ENCODE measurements at regions not wholly inside any gene's neighbourhood (a gene's known extent, or its start where the extent isn't known, plus 50 kb on each side); places are given as distances from the start of the nearest gene placed in this dataset.
A peak's percentile ranks its signal among the peaks of the same experiment; 100 is the strongest.

DNA sequence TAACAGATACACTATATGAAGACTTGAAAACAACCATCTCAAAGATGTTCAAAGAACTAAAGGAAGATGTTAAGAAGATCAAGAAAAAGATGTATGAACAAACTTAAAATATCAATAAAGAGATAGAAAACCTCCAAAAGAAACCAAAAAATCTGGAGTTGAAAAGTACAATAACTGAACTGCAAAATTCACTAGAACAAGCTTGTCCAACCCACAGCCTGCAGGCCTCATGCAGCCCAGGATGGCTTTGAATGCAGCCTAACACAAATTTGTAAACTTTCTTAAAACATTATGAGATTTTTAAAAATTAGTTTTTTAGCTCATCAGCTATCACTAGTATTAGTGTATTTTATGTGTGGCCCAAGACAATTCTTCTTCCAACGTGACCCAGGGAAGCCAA lies 77.0 kb upstream of the DCTD start:
- H4K91ac ChIP-seq (ENCODE audit: low read depth, low read length, poor library complexity) = no peak overlapping the region
- no peak overlapping the region for H2BK5ac ChIP-seq (ENCODE audit: low read length)
- H3K9me3 ChIP-seq (replicated peaks in 1 of 2; ENCODE audit: control insufficient read depth in 2 of 2, insufficient read depth in 1 of 2, low read depth in 1 of 2, low read length in 2 of 2) = peaks cover 0 to 3% of the 10 kb centered on the region in 2 donors
- no peak overlapping the region for H3K27ac ChIP-seq (replicated peaks; ENCODE audit: low read length)
- H2BK12ac ChIP-seq (ENCODE audit: low read length) = no peak overlapping the region
- H3K4me2 ChIP-seq (ENCODE audit: insufficient read depth, low read length, poor library complexity, severe bottlenecking) = no peak overlapping the region
- no peak overlapping the region for H3K18ac ChIP-seq (ENCODE audit: low read length)
- DNase-seq (ENCODE audit: low spot score) = no peak
- no peak overlapping the region for H3K23ac ChIP-seq (ENCODE audit: low read depth, low read length, poor library complexity)
- H2BK15ac ChIP-seq (ENCODE audit: low read length) = no peak overlapping the region
- H3K27me3 ChIP-seq (ENCODE audit: control insufficient read depth in 3 of 3, insufficient read depth in 3 of 3, low read depth in 1 of 3, low read length in 3 of 3) = no peaks in the 10 kb centered on the region
- no peak overlapping the region for H2AFZ ChIP-seq (ENCODE audit: low read length)
- H3K79me1 ChIP-seq (ENCODE audit: low read depth, low read length) = no peaks in the 10 kb centered on the region
- H3K36me3 ChIP-seq (replicated peaks in 1 of 2; ENCODE audit: control insufficient read depth in 2 of 2, insufficient read depth in 2 of 2, low read length in 2 of 2) = no peaks in the 10 kb centered on the region
- no peak overlapping the region for H3K4me3 ChIP-seq (ENCODE audit: low read length in 2 of 2)
- no peak overlapping the region for H3K14ac ChIP-seq (ENCODE audit: low read length)
- H3K9ac ChIP-seq (ENCODE audit: low read depth, low read length, poor library complexity) = no peak overlapping the region
- H3K4ac ChIP-seq (ENCODE audit: low read length) = no peak overlapping the region
- no peak overlapping the region for H2BK120ac ChIP-seq (ENCODE audit: low read depth, low read length)
- H2AK5ac ChIP-seq (ENCODE audit: low read depth, low read length) = no peak overlapping the region
- no peaks in the 10 kb centered on the region for H3K4me1 ChIP-seq (ENCODE audit: control insufficient read depth in 2 of 2, insufficient read depth in 1 of 2, low read depth in 1 of 2, low read length in 2 of 2)
- no peak overlapping the region for H4K8ac ChIP-seq (ENCODE audit: low read depth, low read length)
- no CpG with 5 or more reads among the region's 1 CpG for WGBS, 2 donors (ENCODE audit: extremely low coverage in 2 of 2, insufficient read length in 2 of 2, insufficient replicate concordance in 1 of 2)

DNA sequence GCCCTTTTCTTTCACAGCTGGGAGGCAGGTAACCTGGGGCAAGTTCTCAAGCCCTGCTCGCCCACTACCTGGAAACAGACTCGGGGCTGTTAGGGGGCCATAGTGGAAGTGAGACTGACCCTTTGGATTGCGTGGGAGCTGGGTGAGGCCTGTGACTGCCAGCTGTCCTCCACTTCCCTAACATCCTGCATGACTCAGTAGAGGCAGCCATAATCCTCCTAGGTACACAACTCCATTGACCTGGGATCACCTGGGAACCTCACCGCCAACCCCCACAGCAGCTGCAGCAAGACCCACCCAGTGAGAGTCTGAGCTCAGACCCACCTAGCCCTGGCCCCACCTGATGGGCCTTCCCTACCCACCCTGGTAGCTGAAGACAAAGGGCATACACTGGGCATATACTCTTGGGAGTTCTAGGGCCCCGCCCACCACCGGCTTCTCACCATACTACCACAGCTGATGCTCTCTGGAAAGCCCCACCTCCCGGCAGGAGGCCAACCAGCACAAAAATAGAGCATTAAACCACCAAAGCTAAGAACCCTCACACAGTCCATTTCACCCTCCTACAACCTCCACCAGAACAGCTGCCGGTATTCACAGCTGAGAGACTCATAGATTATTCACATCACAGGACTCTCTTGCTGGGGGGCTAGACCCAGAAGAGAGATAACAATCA lies 61.1 kb upstream of the DCTD start:
- Histone ChIP-seq H2AK5ac (ENCODE audit: low read depth, low read length) (no peak overlapping the region), H3K4me2 (ENCODE audit: insufficient read depth, low read length, poor library complexity, severe bottlenecking) (no peak overlapping the region), H3K9ac (ENCODE audit: low read depth, low read length, poor library complexity) (no peak overlapping the region), H2BK12ac (ENCODE audit: low read length) (no peak overlapping the region), H3K36me3 (replicated peaks in 1 of 2; ENCODE audit: control insufficient read depth in 2 of 2, insufficient read depth in 2 of 2, low read length in 2 of 2) (no peaks in the 10 kb centered on the region), H3K79me1 (ENCODE audit: low read depth, low read length) (no peaks in the 10 kb centered on the region), H3K23ac (ENCODE audit: low read depth, low read length, poor library complexity) (no peak overlapping the region), H3K4me3 (ENCODE audit: low read length in 2 of 2) (no peak overlapping the region), H3K18ac (ENCODE audit: low read length) (no peak overlapping the region), H3K27me3 (ENCODE audit: control insufficient read depth in 3 of 3, insufficient read depth in 3 of 3, low read depth in 1 of 3, low read length in 3 of 3) (no peaks in the 10 kb centered on the region), H2BK5ac (ENCODE audit: low read length) (no peak overlapping the region), H3K9me3 (replicated peaks in 1 of 2; ENCODE audit: control insufficient read depth in 2 of 2, insufficient read depth in 1 of 2, low read depth in 1 of 2, low read length in 2 of 2) (no peaks in the 10 kb centered on the region), H2AFZ (ENCODE audit: low read length) (no peak overlapping the region), H2BK120ac (ENCODE audit: low read depth, low read length) (no peak overlapping the region), H3K14ac (ENCODE audit: low read length) (no peak overlapping the region), H3K27ac (replicated peaks; ENCODE audit: low read length) (no peak overlapping the region), H4K8ac (ENCODE audit: low read depth, low read length) (peak overlapping the region; percentile 17), H3K4ac (ENCODE audit: low read length) (no peak overlapping the region), H3K4me1 (ENCODE audit: control insufficient read depth in 2 of 2, insufficient read depth in 1 of 2, low read depth in 1 of 2, low read length in 2 of 2) (peaks cover 0 to 2% of the 10 kb centered on the region in 2 donors), H2BK15ac (ENCODE audit: low read length) (no peak overlapping the region), H4K91ac (ENCODE audit: low read depth, low read length, poor library complexity) (no peak overlapping the region)
- DNase-seq (ENCODE audit: low spot score) = no peak
- WGBS, 2 donors (ENCODE audit: extremely low coverage in 2 of 2, insufficient read length in 2 of 2, insufficient replicate concordance in 1 of 2) = no CpG with 5 or more reads among the region's 8 CpGs

DNA sequence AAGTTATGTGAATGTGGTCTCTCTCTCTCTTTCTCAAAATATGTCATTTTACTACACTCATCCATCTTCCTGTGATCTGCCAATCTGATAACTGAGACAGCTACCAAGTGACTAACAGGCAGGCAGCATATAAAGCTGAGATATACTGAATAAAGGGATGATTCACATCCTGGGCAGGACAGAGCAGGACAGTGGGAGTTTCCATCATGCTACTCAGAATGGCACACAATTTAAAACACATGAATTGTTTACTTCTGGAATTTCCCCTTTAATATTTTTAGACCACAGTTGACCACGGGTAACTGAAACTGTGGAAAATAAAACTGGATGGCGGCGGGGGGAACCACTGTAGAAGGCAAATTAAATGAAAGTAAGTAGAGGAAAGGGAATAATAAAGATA lies 58.6 kb upstream of the DCTD start:
- Histone ChIP-seq H2BK5ac (ENCODE audit: low read length) (no peak overlapping the region), H3K14ac (ENCODE audit: low read length) (no peak overlapping the region), H3K4ac (ENCODE audit: low read length) (no peak overlapping the region), H3K36me3 (replicated peaks in 1 of 2; ENCODE audit: control insufficient read depth in 2 of 2, insufficient read depth in 2 of 2, low read length in 2 of 2) (no peaks in the 10 kb centered on the region), H4K8ac (ENCODE audit: low read depth, low read length) (no peak overlapping the region), H3K4me2 (ENCODE audit: insufficient read depth, low read length, poor library complexity, severe bottlenecking) (no peak overlapping the region), H2BK12ac (ENCODE audit: low read length) (no peak overlapping the region), H2AK5ac (ENCODE audit: low read depth, low read length) (no peak overlapping the region), H2BK15ac (ENCODE audit: low read length) (no peak overlapping the region), H3K4me3 (ENCODE audit: low read length in 2 of 2) (no peak overlapping the region), H3K9me3 (replicated peaks in 1 of 2; ENCODE audit: control insufficient read depth in 2 of 2, insufficient read depth in 1 of 2, low read depth in 1 of 2, low read length in 2 of 2) (no peaks in the 10 kb centered on the region), H3K9ac (ENCODE audit: low read depth, low read length, poor library complexity) (no peak overlapping the region), H3K79me1 (ENCODE audit: low read depth, low read length) (no peaks in the 10 kb centered on the region), H2AFZ (ENCODE audit: low read length) (no peak overlapping the region), H4K91ac (ENCODE audit: low read depth, low read length, poor library complexity) (no peak overlapping the region), H3K23ac (ENCODE audit: low read depth, low read length, poor library complexity) (no peak overlapping the region), H3K18ac (ENCODE audit: low read length) (no peak overlapping the region), H3K27me3 (ENCODE audit: control insufficient read depth in 3 of 3, insufficient read depth in 3 of 3, low read depth in 1 of 3, low read length in 3 of 3) (no peaks in the 10 kb centered on the region), H2BK120ac (ENCODE audit: low read depth, low read length) (no peak overlapping the region), H3K4me1 (ENCODE audit: control insufficient read depth in 2 of 2, insufficient read depth in 1 of 2, low read depth in 1 of 2, low read length in 2 of 2) (peaks cover 0 to 2% of the 10 kb centered on the region in 2 donors), H3K27ac (replicated peaks; ENCODE audit: low read length) (no peak overlapping the region)
- DNase-seq (ENCODE audit: low spot score) = no peak
- no CpG with 5 or more reads among the region's 3 CpGs for WGBS, 2 donors (ENCODE audit: extremely low coverage in 2 of 2, insufficient read length in 2 of 2, insufficient replicate concordance in 1 of 2)

DNA sequence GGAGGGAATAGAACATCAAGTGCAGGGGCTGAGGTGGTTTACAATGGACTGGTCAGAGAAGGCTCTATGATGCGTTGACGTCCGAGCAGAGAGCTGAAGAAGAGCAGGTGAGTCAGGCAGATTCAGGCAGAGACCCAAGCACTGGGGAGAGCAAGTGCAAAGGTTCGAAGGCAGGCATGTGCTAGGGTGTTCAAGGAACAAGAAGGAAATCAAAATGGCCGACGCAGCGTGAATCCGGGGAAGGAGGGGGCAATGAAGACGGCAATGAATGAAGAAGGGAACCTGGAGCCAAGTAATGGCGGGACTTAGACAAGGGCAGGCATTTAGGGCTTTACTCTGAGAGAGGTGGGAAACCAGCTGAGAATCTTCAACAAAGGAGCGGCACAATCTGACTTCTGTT lies 56.8 kb upstream of the DCTD start:
- Histone ChIP-seq H3K9ac (ENCODE audit: low read depth, low read length, poor library complexity) (no peak overlapping the region), H3K9me3 (replicated peaks in 1 of 2; ENCODE audit: control insufficient read depth in 2 of 2, insufficient read depth in 1 of 2, low read depth in 1 of 2, low read length in 2 of 2) (no peaks in the 10 kb centered on the region), H3K4me1 (ENCODE audit: control insufficient read depth in 2 of 2, insufficient read depth in 1 of 2, low read depth in 1 of 2, low read length in 2 of 2) (peaks cover 2 to 3% of the 10 kb centered on the region in 2 donors), H2BK12ac (ENCODE audit: low read length) (no peak overlapping the region), H3K23ac (ENCODE audit: low read depth, low read length, poor library complexity) (no peak overlapping the region), H2AK5ac (ENCODE audit: low read depth, low read length) (no peak overlapping the region), H2AFZ (ENCODE audit: low read length) (peak overlapping the region; percentile 25), H3K27ac (replicated peaks; ENCODE audit: low read length) (no peak overlapping the region), H3K4me2 (ENCODE audit: insufficient read depth, low read length, poor library complexity, severe bottlenecking) (no peak overlapping the region), H3K4me3 (ENCODE audit: low read length in 2 of 2) (no peak overlapping the region), H2BK15ac (ENCODE audit: low read length) (no peak overlapping the region), H2BK120ac (ENCODE audit: low read depth, low read length) (no peak overlapping the region), H3K79me1 (ENCODE audit: low read depth, low read length) (no peaks in the 10 kb centered on the region), H4K91ac (ENCODE audit: low read depth, low read length, poor library complexity) (no peak overlapping the region), H3K36me3 (replicated peaks in 1 of 2; ENCODE audit: control insufficient read depth in 2 of 2, insufficient read depth in 2 of 2, low read length in 2 of 2) (no peaks in the 10 kb centered on the region), H3K4ac (ENCODE audit: low read length) (no peak overlapping the region), H2BK5ac (ENCODE audit: low read length) (no peak overlapping the region), H3K14ac (ENCODE audit: low read length) (no peak overlapping the region), H3K18ac (ENCODE audit: low read length) (peak overlapping the region; percentile 36), H4K8ac (ENCODE audit: low read depth, low read length) (no peak overlapping the region), H3K27me3 (ENCODE audit: control insufficient read depth in 3 of 3, insufficient read depth in 3 of 3, low read depth in 1 of 3, low read length in 3 of 3) (no peaks in the 10 kb centered on the region)
- DNase-seq (ENCODE audit: low spot score) = no peak
- no CpG with 5 or more reads among the region's 11 CpGs for WGBS, 2 donors (ENCODE audit: extremely low coverage in 2 of 2, insufficient read length in 2 of 2, insufficient replicate concordance in 1 of 2)
